HUES6 (cell line): ENCODE measurements at regions not wholly inside any gene's neighbourhood (a gene's known extent, or its start where the extent isn't known, plus 50 kb on each side); places are given as distances from the start of the nearest gene placed in this dataset.
"Not testable (repeated sequence)": the region's sequence is repeated elsewhere in the genome, so short reads cannot be mapped to it uniquely, and the experiment has no call there.

Experiments
- H3K27ac ChIP-seq: 2 replicates; pipeline ENCODE4 v1.7.0; 2013; ENCODE audit warnings: low read depth, mild to moderate bottlenecking, low read length, inconsistent platforms
- H3K27me3 ChIP-seq: 2 replicates; pipeline ENCODE4 v1.6.1; 2013; ENCODE audit warnings: low read length; ENCODE audit not compliant: control insufficient read depth, insufficient read depth
- H3K36me3 ChIP-seq: 2 replicates; pipeline ENCODE4 v1.6.1; 2013; ENCODE audit warnings: low read length; ENCODE audit not compliant: control insufficient read depth, insufficient read depth
- H3K4me1 ChIP-seq: 2 replicates; pipeline ENCODE4 v1.6.1; 2013; ENCODE audit warnings: low read length; ENCODE audit not compliant: control insufficient read depth, insufficient read depth
- H3K4me3 ChIP-seq: 2 replicates; pipeline ENCODE4 v1.5.1; 2013; ENCODE audit warnings: low read depth, low read length
- H3K9ac ChIP-seq: one replicate; pipeline ENCODE4 v1.6.1; 2013; ENCODE audit warnings: mild to moderate bottlenecking, low read length
- H3K9me3 ChIP-seq: 2 replicates; pipeline ENCODE4 v1.6.1; 2013; ENCODE audit warnings: low read depth, low read length; ENCODE audit not compliant: control insufficient read depth, insufficient read depth

DNA sequence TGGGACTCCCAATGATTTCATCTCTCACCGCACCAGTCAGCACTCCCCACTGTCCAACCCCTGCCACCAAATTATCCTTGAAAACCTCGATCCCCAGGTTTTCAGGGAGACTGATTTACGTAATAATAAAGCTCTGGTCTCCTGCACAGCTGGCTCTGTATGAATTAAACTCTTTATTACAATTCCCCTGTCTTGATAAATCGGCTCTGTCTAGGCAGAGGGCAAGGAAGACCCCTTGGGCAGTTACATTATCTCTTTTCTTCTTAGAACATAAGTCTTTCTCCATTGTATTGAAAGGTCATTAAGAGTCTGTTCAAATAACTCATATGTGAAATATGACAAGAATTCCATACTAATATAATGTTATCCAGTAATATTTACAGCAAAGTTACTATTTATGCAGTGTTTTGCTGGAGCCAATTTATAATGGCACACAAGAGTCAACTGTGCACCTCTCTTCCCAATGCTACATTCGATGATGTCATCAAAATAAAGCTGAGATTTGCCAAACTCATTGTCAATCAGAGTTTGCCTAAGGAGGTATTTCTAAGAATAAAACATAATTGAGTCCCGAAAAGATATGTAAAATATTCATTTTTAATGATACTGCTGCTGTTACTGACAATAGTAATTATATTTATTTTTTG, 1297.2 kb upstream of the LRRTM3 start:
- no peaks in the 10 kb centered on the region for H3K36me3 ChIP-seq
- H3K9ac ChIP-seq = no peak overlapping the region
- no peaks in the 10 kb centered on the region for H3K27me3 ChIP-seq
- no peak overlapping the region for H3K4me3 ChIP-seq
- H3K4me1 ChIP-seq = peaks cover 15% of the 10 kb centered on the region; the same call in 1 of the 2 replicates
- no peak overlapping the region for H3K27ac ChIP-seq
- H3K9me3 ChIP-seq = peaks cover 4% of the 10 kb centered on the region; the same call in 1 of the 2 replicates

- no peaks in the 10 kb centered on the region for H3K36me3 ChIP-seq
- peaks cover 17% of the 10 kb centered on the region; the same call in 1 of the 2 replicates for H3K9me3 ChIP-seq
- H3K27me3 ChIP-seq = no peaks in the 10 kb centered on the region
- no peaks in the 10 kb centered on the region for H3K4me1 ChIP-seq
- H3K4me3 ChIP-seq = no peak overlapping the region
- H3K9ac ChIP-seq = no peak overlapping the region
- no peak overlapping the region for H3K27ac ChIP-seq
Measured at GRCh38 chr10:65660006-65660405, 1265.8 kb upstream of the LRRTM3 start.

DNA sequence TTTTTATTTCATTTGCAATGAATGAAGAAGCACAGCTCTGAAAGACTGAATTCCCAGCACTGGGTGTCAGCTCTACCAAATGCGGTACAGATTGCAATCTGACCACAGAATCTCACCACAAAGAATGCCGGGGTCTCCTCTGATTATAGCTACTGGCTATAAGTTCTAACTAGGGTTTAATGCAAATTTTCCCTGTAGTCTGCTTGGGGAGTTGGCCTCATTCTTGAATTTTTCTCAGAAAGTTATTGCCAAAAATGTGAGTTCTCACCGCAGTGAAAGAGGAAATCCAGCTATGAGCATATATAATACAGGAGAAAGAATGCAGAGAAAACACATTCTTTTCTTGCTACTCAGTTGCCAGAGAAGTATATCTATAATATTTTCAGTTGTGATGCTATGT, 1255.7 kb upstream of the LRRTM3 start:
- no peak overlapping the region for H3K27ac ChIP-seq
- peaks cover 2% of the 10 kb centered on the region; the same call in 1 of the 2 replicates for H3K4me1 ChIP-seq
- no peaks in the 10 kb centered on the region for H3K27me3 ChIP-seq
- peaks cover 3% of the 10 kb centered on the region; the same call in 1 of the 2 replicates for H3K9me3 ChIP-seq
- H3K4me3 ChIP-seq = no peak overlapping the region
- H3K36me3 ChIP-seq = no peaks in the 10 kb centered on the region
- no peak overlapping the region for H3K9ac ChIP-seq

DNA sequence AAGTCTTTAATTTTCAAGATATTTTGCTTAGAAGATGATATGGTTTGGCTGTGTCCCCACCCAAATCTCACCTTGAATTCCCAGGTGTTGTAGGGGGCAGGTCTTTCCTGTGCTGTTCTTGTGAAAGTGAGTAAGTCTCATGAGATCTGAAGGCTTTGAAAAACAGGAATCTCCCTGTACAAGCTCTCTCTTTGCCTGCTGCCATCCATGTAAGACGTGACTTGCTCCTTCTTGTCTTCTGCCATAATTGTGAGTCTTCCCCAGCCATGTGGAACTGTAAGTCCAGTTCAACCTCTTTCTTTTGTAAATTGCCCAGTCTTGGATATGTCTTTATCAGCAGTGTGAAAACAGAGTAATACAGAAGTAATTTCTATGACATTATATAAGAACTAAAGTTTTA, 1255.2 kb upstream of the LRRTM3 start:
- not testable (repeated sequence) for H3K9me3 ChIP-seq, H3K9ac ChIP-seq, H3K4me1 ChIP-seq

GRCh38 chr10:65675236-65675635, 1250.6 kb upstream of the LRRTM3 start:
- H3K36me3 ChIP-seq = no peaks in the 10 kb centered on the region
- H3K27ac ChIP-seq = no peak overlapping the region
- H3K9ac ChIP-seq = no peak overlapping the region
- H3K27me3 ChIP-seq = no peaks in the 10 kb centered on the region
- H3K4me1 ChIP-seq = peaks cover 5% of the 10 kb centered on the region; the same call in 1 of the 2 replicates
- H3K4me3 ChIP-seq = no peak overlapping the region
- H3K9me3 ChIP-seq = no peaks in the 10 kb centered on the region

More for the DNA sequence above, 1255.2 kb upstream of the LRRTM3 start:
- not testable (repeated sequence) for H3K4me3 ChIP-seq, H3K27me3 ChIP-seq, H3K27ac ChIP-seq, H3K36me3 ChIP-seq

DNA sequence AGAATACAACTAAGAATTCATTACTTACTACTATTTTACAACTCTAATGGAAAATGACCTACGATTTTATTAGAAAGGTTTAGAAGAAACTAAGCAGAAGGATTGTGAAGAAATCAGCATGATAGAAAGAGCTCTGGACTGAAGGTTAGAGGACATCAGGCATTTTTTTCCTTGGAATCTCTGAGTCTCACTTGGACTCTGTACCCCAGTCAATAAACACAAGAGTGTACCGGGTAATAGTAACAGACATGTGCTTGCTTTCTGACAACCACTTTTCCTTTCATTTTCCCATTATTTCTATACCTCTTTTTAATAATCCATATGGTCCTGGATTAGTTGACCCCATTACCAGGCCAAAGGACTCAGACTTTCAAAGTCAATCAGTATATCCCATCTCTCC, 1240.9 kb upstream of the LRRTM3 start:
- Histone ChIP-seq H3K4me3 (no peak overlapping the region), H3K27me3 (no peaks in the 10 kb centered on the region), H3K4me1 (peaks cover 2% of the 10 kb centered on the region; the same call in 1 of the 2 replicates), H3K9ac (no peak overlapping the region), H3K36me3 (no peaks in the 10 kb centered on the region), H3K27ac (no peak overlapping the region), H3K9me3 (no peaks in the 10 kb centered on the region)

- H3K9ac ChIP-seq = no peak overlapping the region
- H3K4me1 ChIP-seq = no peaks in the 10 kb centered on the region
- no peak overlapping the region for H3K4me3 ChIP-seq
- H3K27me3 ChIP-seq = no peaks in the 10 kb centered on the region
- no peak overlapping the region for H3K27ac ChIP-seq
- no peaks in the 10 kb centered on the region for H3K36me3 ChIP-seq
- no peaks in the 10 kb centered on the region for H3K9me3 ChIP-seq
Measured at GRCh38 chr10:65701168-65701776, 1224.6 kb upstream of the LRRTM3 start.

- no peak overlapping the region for H3K4me3 ChIP-seq
- H3K9ac ChIP-seq = no peak overlapping the region
- no peaks in the 10 kb centered on the region for H3K4me1 ChIP-seq
- H3K9me3 ChIP-seq = no peaks in the 10 kb centered on the region
- H3K27me3 ChIP-seq = no peaks in the 10 kb centered on the region
- no peaks in the 10 kb centered on the region for H3K36me3 ChIP-seq
- H3K27ac ChIP-seq = no peak overlapping the region
Measured at GRCh38 chr10:65708057-65708456, 1217.8 kb upstream of the LRRTM3 start.

DNA sequence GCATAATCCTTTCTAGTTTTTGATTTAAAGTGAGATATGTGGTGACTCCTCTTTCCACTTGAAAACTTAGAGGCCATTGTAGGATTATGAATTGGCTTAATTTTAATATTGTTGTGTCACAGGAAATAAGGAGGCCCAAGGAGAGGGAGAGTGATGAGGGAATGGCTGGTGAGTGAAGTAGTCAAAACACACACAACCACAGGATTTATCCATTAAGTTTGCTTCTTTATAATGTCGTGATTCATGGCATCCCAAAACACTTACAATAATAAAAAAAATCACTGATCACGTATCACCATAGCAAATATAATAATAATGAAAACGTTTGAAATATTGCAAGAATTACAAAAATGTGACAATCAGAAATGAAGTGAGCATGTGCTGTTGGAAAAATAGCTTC, 1215.5 kb upstream of the LRRTM3 start:
- no peaks in the 10 kb centered on the region for H3K27me3 ChIP-seq
- H3K4me1 ChIP-seq = no peaks in the 10 kb centered on the region
- H3K9ac ChIP-seq = no peak overlapping the region
- H3K27ac ChIP-seq = no peak overlapping the region
- no peaks in the 10 kb centered on the region for H3K9me3 ChIP-seq
- no peaks in the 10 kb centered on the region for H3K36me3 ChIP-seq
- no peak overlapping the region for H3K4me3 ChIP-seq

DNA sequence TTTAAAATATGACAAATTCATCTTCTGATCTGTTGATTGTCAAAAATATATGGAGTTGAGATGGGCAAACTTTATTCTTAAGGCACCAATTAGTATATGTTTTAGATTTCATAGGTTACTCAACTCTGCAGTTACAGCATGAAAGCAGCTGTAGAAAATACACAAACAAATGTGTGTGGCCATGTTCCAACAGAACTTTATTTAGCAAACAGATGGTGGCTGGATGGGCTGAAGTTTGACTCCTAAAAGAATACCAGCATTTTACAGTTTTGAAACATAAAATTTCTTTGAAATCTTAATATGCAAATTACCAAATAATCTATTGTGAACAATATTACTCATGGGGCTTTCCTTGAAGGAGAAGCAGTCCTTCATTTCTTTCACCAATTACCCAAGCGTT, 1206.0 kb upstream of the LRRTM3 start:
- H3K4me3 ChIP-seq = no peak overlapping the region
- H3K27ac ChIP-seq = no peak overlapping the region
- no peaks in the 10 kb centered on the region for H3K9me3 ChIP-seq
- H3K27me3 ChIP-seq = no peaks in the 10 kb centered on the region
- H3K4me1 ChIP-seq = no peaks in the 10 kb centered on the region
- H3K9ac ChIP-seq = no peak overlapping the region
- H3K36me3 ChIP-seq = no peaks in the 10 kb centered on the region

DNA sequence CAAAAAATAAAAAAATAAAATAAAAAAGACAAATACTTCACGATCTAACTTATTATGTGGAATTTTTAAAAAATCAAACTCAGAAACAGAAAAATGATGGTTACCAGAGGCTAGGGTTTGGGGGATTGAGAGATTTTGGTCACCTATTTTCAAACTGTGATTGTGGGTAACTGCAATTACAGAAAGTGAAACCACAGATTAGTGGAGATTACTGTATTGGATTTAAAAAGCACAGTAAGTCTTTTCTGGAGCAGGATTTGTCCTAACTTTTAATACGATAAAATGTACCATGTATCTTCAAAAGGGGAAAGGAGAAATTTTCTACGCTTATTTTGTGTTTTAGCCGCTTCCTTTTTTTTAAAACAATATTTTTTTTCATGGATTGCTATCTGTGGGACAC, 1204.9 kb upstream of the LRRTM3 start:
- no peaks in the 10 kb centered on the region for H3K27me3 ChIP-seq
- no peak overlapping the region for H3K27ac ChIP-seq
- H3K36me3 ChIP-seq = no peaks in the 10 kb centered on the region
- no peaks in the 10 kb centered on the region for H3K9me3 ChIP-seq
- H3K4me1 ChIP-seq = no peaks in the 10 kb centered on the region
- no peak overlapping the region for H3K9ac ChIP-seq
- H3K4me3 ChIP-seq = no peak overlapping the region
